ENCODE measurements at regions not wholly inside any gene's neighbourhood (a gene's known extent, or its start where the extent isn't known, plus 50 kb on each side); places are given as distances from the start of the nearest gene placed in this dataset.

GRCh38 chr15:62920682-62921502 lies 121.7 kb upstream of the TPM1 start:
- H3K9me3 ChIP-seq, result no peaks in the 10 kb centered on the region
- no peak for TF ChIP-seq POLR2A (IDR thresholded peaks at IDR 0.05)
- no peak for TF ChIP-seq CTCF (IDR thresholded peaks at IDR 0.05)
- intact Hi-C loops (cut with DNase I), result no loop called here
- H3K27me3 ChIP-seq, result no peaks in the 10 kb centered on the region
- H3K27ac ChIP-seq, result peak overlapping the region in 2 of 4 donors; percentile 15 to 29
- DNase-seq, result peak in 1 of 4 donors; percentile 48
- no peak for ATAC-seq
- H3K36me3 ChIP-seq (replicated peaks in 1 of 2; ENCODE audit: insufficient read depth in 1 of 2, low read depth in 2 of 2), result no peaks in the 10 kb centered on the region
- WGBS, 2 donors, result 74 to 76% methylated on average over 3 of the region's 3 CpGs
- H3K4me3 ChIP-seq, result no peak overlapping the region
- peaks cover 6% of the 10 kb centered on the region for H3K4me1 ChIP-seq

GRCh38 chr15:62922514-62922913 lies 120.0 kb upstream of the TPM1 start:
- no peaks in the 10 kb centered on the region for H3K27me3 ChIP-seq
- H3K4me3 ChIP-seq, result no peak overlapping the region
- intact Hi-C loops (cut with DNase I), result no loop called here
- H3K36me3 ChIP-seq (replicated peaks in 1 of 2; ENCODE audit: insufficient read depth in 1 of 2, low read depth in 2 of 2), result no peaks in the 10 kb centered on the region
- no peak for DNase-seq
- WGBS, 2 donors, result 65% methylated on average over 3 of the region's 3 CpGs
- no peak overlapping the region for H3K27ac ChIP-seq
- no peak for TF ChIP-seq CTCF (IDR thresholded peaks at IDR 0.05)
- TF ChIP-seq POLR2A (IDR thresholded peaks at IDR 0.05), result no peak
- H3K9me3 ChIP-seq, result no peaks in the 10 kb centered on the region
- ATAC-seq, result no peak
- H3K4me1 ChIP-seq, result no peaks in the 10 kb centered on the region

- no peak for ATAC-seq
- Histone ChIP-seq H3K36me3 (replicated peaks in 1 of 2; ENCODE audit: insufficient read depth in 1 of 2, low read depth in 2 of 2) (no peaks in the 10 kb centered on the region), H3K9me3 (no peaks in the 10 kb centered on the region), H3K4me1 (no peaks in the 10 kb centered on the region), H3K27me3 (no peaks in the 10 kb centered on the region), H3K27ac (no peak overlapping the region), H3K4me3 (no peak overlapping the region)
- intact Hi-C loops (cut with DNase I), result no loop called here
- no peak for DNase-seq
- TF ChIP-seq POLR2A (IDR thresholded peaks at IDR 0.05) (no peak), CTCF (IDR thresholded peaks at IDR 0.05) (no peak)
- 89 to 90% methylated on average over 8 of the region's 8 CpGs for WGBS, 2 donors
Measured at GRCh38 chr15:62925875-62926274, 116.7 kb upstream of the TPM1 start.

- Histone ChIP-seq H3K36me3 (replicated peaks in 1 of 2; ENCODE audit: insufficient read depth in 1 of 2, low read depth in 2 of 2) (no peaks in the 10 kb centered on the region), H3K9me3 (no peaks in the 10 kb centered on the region), H3K4me1 (no peaks in the 10 kb centered on the region), H3K4me3 (no peak overlapping the region), H3K27me3 (no peaks in the 10 kb centered on the region), H3K27ac (no peak overlapping the region)
- intact Hi-C loops (cut with DNase I), result no loop called here
- no peak for TF ChIP-seq POLR2A (IDR thresholded peaks at IDR 0.05)
- TF ChIP-seq CTCF (IDR thresholded peaks at IDR 0.05), result no peak
- ATAC-seq, result no peak
- no peak for DNase-seq
Measured at GRCh38 chr15:62927196-62927595, 115.4 kb upstream of the TPM1 start.

GRCh38 chr15:62927836-62928235 lies 114.7 kb upstream of the TPM1 start:
- intact Hi-C loops (cut with DNase I), result no loop called here
- TF ChIP-seq POLR2A (IDR thresholded peaks at IDR 0.05), result no peak
- TF ChIP-seq CTCF (IDR thresholded peaks at IDR 0.05), result no peak
- H3K9me3 ChIP-seq, result no peaks in the 10 kb centered on the region
- no peaks in the 10 kb centered on the region for H3K27me3 ChIP-seq
- 85 to 90% methylated on average over 5 of the region's 5 CpGs for WGBS, 2 donors
- no peaks in the 10 kb centered on the region for H3K4me1 ChIP-seq
- DNase-seq (no peak), ATAC-seq (no peak)
- H3K27ac ChIP-seq, result no peak overlapping the region
- H3K36me3 ChIP-seq (replicated peaks in 1 of 2; ENCODE audit: insufficient read depth in 1 of 2, low read depth in 2 of 2), result no peaks in the 10 kb centered on the region
- no peak overlapping the region for H3K4me3 ChIP-seq

Data from body of pancreas (tissue), 4 donors.